HepG2 (cell line): ENCODE measurements at regions not wholly inside any gene's neighbourhood (a gene's known extent, or its start where the extent isn't known, plus 50 kb on each side); places are given as distances from the start of the nearest gene placed in this dataset.

Experiments
- HHEX ChIP-seq: IDR thresholded peaks from 2 replicates; pipeline ENCODE4 v1.6.1; 2016; ENCODE audit warnings: control low read depth
- RAD21 ChIP-seq: fragments of 450-650 bp; formaldehyde crosslinking; IDR thresholded peaks from 2 replicates; pipeline ENCODE4 v1.5.0; 2020; ENCODE audit warnings: mild to moderate bottlenecking

DNA sequence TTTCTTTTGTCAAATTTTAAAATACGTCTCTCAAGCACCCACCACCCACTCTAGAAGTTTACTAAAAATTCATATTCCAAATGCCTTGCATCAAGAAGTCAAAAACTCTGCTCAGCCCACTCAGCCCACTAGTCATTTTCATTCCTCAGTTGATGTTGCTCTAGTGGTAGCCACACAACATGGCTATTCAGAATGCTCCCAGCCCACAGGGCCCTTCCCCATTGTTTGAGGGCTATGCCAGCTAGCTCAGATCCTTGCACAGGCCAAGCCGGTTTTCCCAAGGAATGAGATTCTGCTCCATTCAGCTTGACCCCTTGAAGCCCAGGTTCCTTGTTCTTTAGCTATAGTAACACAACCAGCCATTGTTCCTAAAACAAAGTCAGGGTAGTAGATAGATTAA, 297.5 kb upstream of the RASGEF1B start:
- TF ChIP-seq RAD21 (CRISPR knock-in tag) (no peak), HHEX (CRISPR knock-in tag) (no peak)
